ENCODE measurements at regions not wholly inside any gene's neighbourhood (a gene's known extent, or its start where the extent isn't known, plus 50 kb on each side); places are given as distances from the start of the nearest gene placed in this dataset.

- DNase-seq, result no peak
Observed at GRCh38 chr3:176789281-176789705, 408.0 kb downstream of the TBL1XR1 start.

- no peak for DNase-seq
Observed at GRCh38 chr3:176787506-176787905, 409.8 kb downstream of the TBL1XR1 start.

GRCh38 chr3:176785171-176785570 lies 412.1 kb downstream of the TBL1XR1 start:
- DNase-seq, result no peak

GRCh38 chr3:176780766-176781165 lies 416.5 kb downstream of the TBL1XR1 start:
- DNase-seq, result no peak

- DNase-seq, result peak; percentile 48
Observed at GRCh38 chr3:176776622-176777175, 420.6 kb downstream of the TBL1XR1 start.

GRCh38 chr3:176769547-176770190 lies 427.6 kb downstream of the TBL1XR1 start:
- DNase-seq, result no peak

- no peak for DNase-seq
Observed at GRCh38 chr3:176767385-176767784, 429.9 kb downstream of the TBL1XR1 start.

GRCh38 chr3:176766862-176767261 lies 430.4 kb downstream of the TBL1XR1 start:
- DNase-seq, result no peak

- DNase-seq, result no peak
Observed at GRCh38 chr3:176765382-176765900, 431.8 kb downstream of the TBL1XR1 start.

- peak; percentile 47 for DNase-seq
Observed at GRCh38 chr3:176759815-176760506, 437.3 kb downstream of the TBL1XR1 start.

- no peak for DNase-seq
Observed at GRCh38 chr3:176757429-176757828, 439.9 kb downstream of the TBL1XR1 start.

GRCh38 chr3:176755977-176756376 lies 441.3 kb downstream of the TBL1XR1 start:
- no peak for DNase-seq

GRCh38 chr3:176755552-176755951 lies 441.7 kb downstream of the TBL1XR1 start:
- no peak for DNase-seq

GRCh38 chr3:176741664-176742047 lies 455.6 kb downstream of the TBL1XR1 start:
- DNase-seq, result peak; percentile 74

- no peak for DNase-seq
Observed at GRCh38 chr3:176740906-176741663, 456.2 kb downstream of the TBL1XR1 start.

- DNase-seq, result no peak
Observed at GRCh38 chr3:176739159-176739558, 458.1 kb downstream of the TBL1XR1 start.

GRCh38 chr3:176737480-176738110 lies 459.7 kb downstream of the TBL1XR1 start:
- peak; percentile 26 for DNase-seq

- no peak for DNase-seq
Observed at GRCh38 chr3:176734146-176734545, 463.1 kb downstream of the TBL1XR1 start.

GRCh38 chr3:176724394-176724759 lies 472.9 kb downstream of the TBL1XR1 start:
- no peak for DNase-seq

GRCh38 chr3:176723758-176724393 lies 473.4 kb downstream of the TBL1XR1 start:
- DNase-seq, result no peak

GRCh38 chr3:176714034-176714433 lies 483.2 kb downstream of the TBL1XR1 start:
- DNase-seq, result no peak

- no peak for DNase-seq
Observed at GRCh38 chr3:176712191-176712590, 485.1 kb downstream of the TBL1XR1 start.
